ENCODE measurements at regions not wholly inside any gene's neighbourhood (a gene's known extent, or its start where the extent isn't known, plus 50 kb on each side); places are given as distances from the start of the nearest gene placed in this dataset.

- Histone ChIP-seq H3K27ac (no peak overlapping the region), H3K9me3 (no peaks in the 10 kb centered on the region), H3K27me3 (replicated peaks; ENCODE audit: insufficient read depth) (no peaks in the 10 kb centered on the region), H3K4me3 (peak overlapping the region; percentile 47), H3K36me3 (no peaks in the 10 kb centered on the region), H3K4me1 (ENCODE audit: control insufficient read depth in 1 of 2, low read depth in 2 of 2) (peaks cover 4 to 22% of the 10 kb centered on the region in 2 donors)
- no peak for TF ChIP-seq CTCF (IDR thresholded peaks at IDR 0.05)
- no peak for DNase-seq (ENCODE audit: low spot score)
- no peak for ATAC-seq (ENCODE audit: insufficient number of reproducible peaks, low FRiP score, low read depth)
Measured at GRCh38 chr4:189206953-189207352, 733.7 kb upstream of the FRG1 start.

- no peak overlapping the region for H3K27ac ChIP-seq
- peaks cover 4 to 19% of the 10 kb centered on the region in 2 donors for H3K4me1 ChIP-seq (ENCODE audit: control insufficient read depth in 1 of 2, low read depth in 2 of 2)
- H3K27me3 ChIP-seq (replicated peaks; ENCODE audit: insufficient read depth) = no peaks in the 10 kb centered on the region
- DNase-seq (ENCODE audit: low spot score) (no peak), ATAC-seq (ENCODE audit: insufficient number of reproducible peaks, low FRiP score, low read depth) (no peak)
- TF ChIP-seq CTCF (IDR thresholded peaks at IDR 0.05) = no peak
- H3K36me3 ChIP-seq = no peaks in the 10 kb centered on the region
- H3K9me3 ChIP-seq = no peaks in the 10 kb centered on the region
- H3K4me3 ChIP-seq = no peak overlapping the region
Measured at GRCh38 chr4:189207872-189208271, 732.8 kb upstream of the FRG1 start.

GRCh38 chr4:189215574-189215973 is 725.1 kb upstream of the FRG1 start:
- Histone ChIP-seq H3K27ac (no peak overlapping the region), H3K36me3 (no peaks in the 10 kb centered on the region), H3K4me3 (no peak overlapping the region), H3K4me1 (ENCODE audit: control insufficient read depth in 1 of 2, low read depth in 2 of 2) (peaks cover 3 to 9% of the 10 kb centered on the region in 2 donors), H3K9me3 (no peaks in the 10 kb centered on the region), H3K27me3 (replicated peaks; ENCODE audit: insufficient read depth) (no peaks in the 10 kb centered on the region)
- no peak for TF ChIP-seq CTCF (IDR thresholded peaks at IDR 0.05)
- no peak for DNase-seq (ENCODE audit: low spot score)
- ATAC-seq (ENCODE audit: insufficient number of reproducible peaks, low FRiP score, low read depth) = no peak

GRCh38 chr4:189221691-189222090 is 719.0 kb upstream of the FRG1 start:
- no peak for DNase-seq (ENCODE audit: low spot score)
- H3K4me3 ChIP-seq = no peak overlapping the region
- no peaks in the 10 kb centered on the region for H3K27me3 ChIP-seq (replicated peaks; ENCODE audit: insufficient read depth)
- no peaks in the 10 kb centered on the region for H3K36me3 ChIP-seq
- H3K4me1 ChIP-seq (ENCODE audit: control insufficient read depth in 1 of 2, low read depth in 2 of 2) = peaks cover 0 to 13% of the 10 kb centered on the region in 2 donors
- no peak overlapping the region for H3K27ac ChIP-seq
- TF ChIP-seq CTCF (IDR thresholded peaks at IDR 0.05) = no peak
- no peaks in the 10 kb centered on the region for H3K9me3 ChIP-seq
- ATAC-seq (ENCODE audit: insufficient number of reproducible peaks, low FRiP score, low read depth) = no peak

- H3K4me1 ChIP-seq (ENCODE audit: control insufficient read depth in 1 of 2, low read depth in 2 of 2) = peaks cover 0 to 15% of the 10 kb centered on the region in 2 donors
- no peaks in the 10 kb centered on the region for H3K27me3 ChIP-seq (replicated peaks; ENCODE audit: insufficient read depth)
- no peak overlapping the region for H3K27ac ChIP-seq
- no peaks in the 10 kb centered on the region for H3K36me3 ChIP-seq
- no peak for TF ChIP-seq CTCF (IDR thresholded peaks at IDR 0.05)
- DNase-seq (ENCODE audit: low spot score) (no peak), ATAC-seq (ENCODE audit: insufficient number of reproducible peaks, low FRiP score, low read depth) (no peak)
- H3K4me3 ChIP-seq = no peak overlapping the region
- H3K9me3 ChIP-seq = no peaks in the 10 kb centered on the region
Measured at GRCh38 chr4:189228726-189229125, 711.9 kb upstream of the FRG1 start.
